ENCODE measurements at regions not wholly inside any gene's neighbourhood (a gene's known extent, or its start where the extent isn't known, plus 50 kb on each side); places are given as distances from the start of the nearest gene placed in this dataset.
"Not testable (repeated sequence)": the region's sequence is repeated elsewhere in the genome, so short reads cannot be mapped to it uniquely, and the experiment has no call there.

GRCh38 chrX:139058831-139059495, 347.4 kb upstream of the FGF13 start:
- Mint-ChIP-seq H3K9me3 (peaks cover 3% of the 10 kb centered on the region), H3K27me3 (no peaks in the 10 kb centered on the region), H3K4me1 (no peaks in the 10 kb centered on the region), H3K27ac (no peak overlapping the region), H3K36me3 (no peaks in the 10 kb centered on the region), H3K4me3 (no peak overlapping the region)
- no peak for ATAC-seq (ENCODE audit: low read depth)
- no peak for DNase-seq (ENCODE audit: low spot score in 2 of 2)

- DNase-seq (ENCODE audit: low spot score in 2 of 2) (no peak), ATAC-seq (ENCODE audit: low read depth) (no peak)
- Mint-ChIP-seq H3K27ac (no peak overlapping the region), H3K4me3 (no peak overlapping the region), H3K27me3 (no peaks in the 10 kb centered on the region), H3K4me1 (no peaks in the 10 kb centered on the region), H3K36me3 (no peaks in the 10 kb centered on the region), H3K9me3 (peaks cover 3% of the 10 kb centered on the region)
These were observed 340.9 kb upstream of the FGF13 start for GRCh38 chrX:139052461-139052860.

- ATAC-seq (ENCODE audit: low read depth) = no peak
- Mint-ChIP-seq H3K36me3 (no peaks in the 10 kb centered on the region), H3K27me3 (no peaks in the 10 kb centered on the region), H3K4me3 (no peak overlapping the region), H3K27ac (no peak overlapping the region), H3K4me1 (no peaks in the 10 kb centered on the region), H3K9me3 (peaks cover 2% of the 10 kb centered on the region)
- no peak for DNase-seq (ENCODE audit: low spot score in 2 of 2)
These were observed 337.9 kb upstream of the FGF13 start for GRCh38 chrX:139049465-139049864.

GRCh38 chrX:139044680-139045079, 333.2 kb upstream of the FGF13 start:
- H3K4me1 Mint-ChIP-seq = no peaks in the 10 kb centered on the region
- no peak for ATAC-seq (ENCODE audit: low read depth)
- H3K4me3 Mint-ChIP-seq = no peak overlapping the region

GRCh38 chrX:139039041-139039440, 327.5 kb upstream of the FGF13 start:
- no peaks in the 10 kb centered on the region for H3K4me1 Mint-ChIP-seq
- H3K27me3 Mint-ChIP-seq = no peaks in the 10 kb centered on the region
- DNase-seq (ENCODE audit: low spot score in 2 of 2) (no peak), ATAC-seq (ENCODE audit: low read depth) (no peak)
- no peaks in the 10 kb centered on the region for H3K36me3 Mint-ChIP-seq
- no peak overlapping the region for H3K27ac Mint-ChIP-seq
- no peak overlapping the region for H3K4me3 Mint-ChIP-seq
- H3K9me3 Mint-ChIP-seq = peaks cover 2% of the 10 kb centered on the region

More at GRCh38 chrX:139044680-139045079, 333.2 kb upstream of the FGF13 start:
- Mint-ChIP-seq H3K36me3 (no peaks in the 10 kb centered on the region), H3K27me3 (no peaks in the 10 kb centered on the region), H3K27ac (no peak overlapping the region), H3K9me3 (peaks cover 2% of the 10 kb centered on the region)
- DNase-seq (ENCODE audit: low spot score in 2 of 2) = no peak

- no peaks in the 10 kb centered on the region for H3K4me1 Mint-ChIP-seq
- ATAC-seq (ENCODE audit: low read depth) = no peak
- no peaks in the 10 kb centered on the region for H3K27me3 Mint-ChIP-seq
- H3K27ac Mint-ChIP-seq = no peak overlapping the region
- DNase-seq (ENCODE audit: low spot score in 2 of 2) = no peak
- H3K36me3 Mint-ChIP-seq = no peaks in the 10 kb centered on the region
- H3K4me3 Mint-ChIP-seq = no peak overlapping the region
- H3K9me3 Mint-ChIP-seq = peaks cover 1% of the 10 kb centered on the region
These were observed 315.3 kb upstream of the FGF13 start for GRCh38 chrX:139026811-139027210.

GRCh38 chrX:139026406-139026805, 314.9 kb upstream of the FGF13 start:
- Mint-ChIP-seq H3K4me1 (no peaks in the 10 kb centered on the region), H3K4me3 (no peak overlapping the region), H3K36me3 (no peaks in the 10 kb centered on the region), H3K9me3 (peaks cover 1% of the 10 kb centered on the region), H3K27ac (no peak overlapping the region), H3K27me3 (no peaks in the 10 kb centered on the region)
- ATAC-seq (ENCODE audit: low read depth) (no peak), DNase-seq (ENCODE audit: low spot score in 2 of 2) (no peak)

GRCh38 chrX:139025816-139026215, 314.3 kb upstream of the FGF13 start:
- Mint-ChIP-seq H3K27me3 (no peaks in the 10 kb centered on the region), H3K36me3 (no peaks in the 10 kb centered on the region), H3K27ac (no peak overlapping the region), H3K4me1 (no peaks in the 10 kb centered on the region), H3K9me3 (peaks cover 1% of the 10 kb centered on the region), H3K4me3 (no peak overlapping the region)
- no peak for ATAC-seq (ENCODE audit: low read depth)
- DNase-seq (ENCODE audit: low spot score in 2 of 2) = no peak

- DNase-seq (ENCODE audit: low spot score in 2 of 2) (no peak), ATAC-seq (ENCODE audit: low read depth) (no peak)
- peaks cover 1% of the 10 kb centered on the region for H3K9me3 Mint-ChIP-seq
- no peaks in the 10 kb centered on the region for H3K36me3 Mint-ChIP-seq
- no peaks in the 10 kb centered on the region for H3K4me1 Mint-ChIP-seq
- no peak overlapping the region for H3K27ac Mint-ChIP-seq
- H3K27me3 Mint-ChIP-seq = no peaks in the 10 kb centered on the region
- H3K4me3 Mint-ChIP-seq = no peak overlapping the region
These were observed 312.0 kb upstream of the FGF13 start for GRCh38 chrX:139023531-139023930.

- H3K27ac Mint-ChIP-seq = no peak overlapping the region
- H3K4me1 Mint-ChIP-seq = no peaks in the 10 kb centered on the region
- no peak for ATAC-seq (ENCODE audit: low read depth)
These were observed 309.3 kb upstream of the FGF13 start for GRCh38 chrX:139020801-139021200.

GRCh38 chrX:139018436-139018835, 306.9 kb upstream of the FGF13 start:
- no peak overlapping the region for H3K4me3 Mint-ChIP-seq
- H3K27me3 Mint-ChIP-seq = no peaks in the 10 kb centered on the region
- H3K9me3 Mint-ChIP-seq = no peaks in the 10 kb centered on the region
- no peaks in the 10 kb centered on the region for H3K4me1 Mint-ChIP-seq
- DNase-seq (ENCODE audit: low spot score in 2 of 2) (no peak), ATAC-seq (ENCODE audit: low read depth) (no peak)
- no peaks in the 10 kb centered on the region for H3K36me3 Mint-ChIP-seq
- H3K27ac Mint-ChIP-seq = no peak overlapping the region

More at GRCh38 chrX:139020801-139021200, 309.3 kb upstream of the FGF13 start:
- Mint-ChIP-seq H3K27me3 (no peaks in the 10 kb centered on the region), H3K4me3 (no peak overlapping the region), H3K36me3 (no peaks in the 10 kb centered on the region), H3K9me3 (no peaks in the 10 kb centered on the region)
- DNase-seq (ENCODE audit: low spot score in 2 of 2) = no peak

- Mint-ChIP-seq H3K4me1 (no peaks in the 10 kb centered on the region), H3K27me3 (no peaks in the 10 kb centered on the region), H3K4me3 (no peak overlapping the region), H3K27ac (no peak overlapping the region), H3K36me3 (no peaks in the 10 kb centered on the region), H3K9me3 (peaks cover 2% of the 10 kb centered on the region)
- DNase-seq (ENCODE audit: low spot score in 2 of 2) (no peak), ATAC-seq (ENCODE audit: low read depth) (no peak)
These were observed 304.1 kb upstream of the FGF13 start for GRCh38 chrX:139015627-139016026.

- Mint-ChIP-seq H3K4me1 (no peaks in the 10 kb centered on the region), H3K9me3 (peaks cover 4% of the 10 kb centered on the region), H3K36me3 (no peaks in the 10 kb centered on the region), H3K4me3 (no peak overlapping the region), H3K27me3 (no peaks in the 10 kb centered on the region), H3K27ac (no peak overlapping the region)
- DNase-seq (ENCODE audit: low spot score in 2 of 2) (no peak), ATAC-seq (ENCODE audit: low read depth) (no peak)
These were observed 296.7 kb upstream of the FGF13 start for GRCh38 chrX:139008185-139008584.

- H3K4me1 Mint-ChIP-seq; ATAC-seq (ENCODE audit: low read depth); DNase-seq (ENCODE audit: low spot score in 2 of 2); H3K27ac Mint-ChIP-seq; H3K27me3 Mint-ChIP-seq; H3K36me3 Mint-ChIP-seq; H3K9me3 Mint-ChIP-seq; H3K4me3 Mint-ChIP-seq: not testable (repeated sequence)
These were observed 292.5 kb upstream of the FGF13 start for GRCh38 chrX:139003856-139004527.

GRCh38 chrX:139002319-139002718, 290.8 kb upstream of the FGF13 start:
- Mint-ChIP-seq H3K4me3 (no peak overlapping the region), H3K27me3 (no peaks in the 10 kb centered on the region), H3K4me1 (no peaks in the 10 kb centered on the region), H3K36me3 (no peaks in the 10 kb centered on the region), H3K27ac (no peak overlapping the region), H3K9me3 (no peaks in the 10 kb centered on the region)
- DNase-seq (ENCODE audit: low spot score in 2 of 2) (no peak), ATAC-seq (ENCODE audit: low read depth) (no peak)

All from memory B cell (primary cell).